Stimulated activated CD8-positive, alpha-beta memory T cell treated with anti-CD3 and anti-CD28 coated beads, Interleukin-15, amount 100 ng/mL, for 4 hours (primary cell): ENCODE measurements at regions not wholly inside any gene's neighbourhood (a gene's known extent, or its start where the extent isn't known, plus 50 kb on each side); places are given as distances from the start of the nearest gene placed in this dataset.
"Not testable (repeated sequence)": the region's sequence is repeated elsewhere in the genome, so short reads cannot be mapped to it uniquely, and the experiment has no call there.

Experiments used
- DNase-seq, 2 donors: peaks; one replicate each; pipeline ENCODE4 v3.0.0-alpha.2; 2020; ENCODE audit warnings: low read depth in 2 of 2

GRCh38 chr11:95650276-95650675 is 139.3 kb downstream of the FAM76B start:
- DNase-seq = no peak

GRCh38 chr11:95647871-95648270 is 141.7 kb downstream of the FAM76B start:
- DNase-seq = no peak

- no peak for DNase-seq
These were observed 142.2 kb downstream of the FAM76B start for GRCh38 chr11:95647355-95647754.

GRCh38 chr11:95641495-95641894 is 148.1 kb downstream of the FAM76B start:
- no peak for DNase-seq

- DNase-seq = no peak
These were observed 151.1 kb downstream of the FAM76B start for GRCh38 chr11:95638501-95638900.

GRCh38 chr11:95625164-95625900 is 164.2 kb downstream of the FAM76B start:
- no peak for DNase-seq

GRCh38 chr11:95616256-95616804 is 173.3 kb downstream of the FAM76B start:
- no peak for DNase-seq

GRCh38 chr11:95611827-95612226 is 177.8 kb downstream of the FAM76B start:
- no peak for DNase-seq

GRCh38 chr11:95610185-95610584 is 179.4 kb downstream of the FAM76B start:
- not testable (repeated sequence) for DNase-seq

- DNase-seq = no peak
These were observed 181.5 kb downstream of the FAM76B start for GRCh38 chr11:95608093-95608492.

GRCh38 chr11:95606824-95607223 is 182.8 kb downstream of the FAM76B start:
- no peak for DNase-seq

GRCh38 chr11:95605271-95605940 is 184.2 kb downstream of the FAM76B start:
- no peak for DNase-seq

GRCh38 chr11:95599959-95600586 is 189.5 kb downstream of the FAM76B start:
- peak in 1 of 2 donors; percentile 3 for DNase-seq

- DNase-seq = no peak
These were observed 193.6 kb downstream of the FAM76B start for GRCh38 chr11:95595973-95596489.

- DNase-seq = no peak
These were observed 194.0 kb downstream of the FAM76B start for GRCh38 chr11:95595541-95595940.

- no peak for DNase-seq
These were observed 196.5 kb downstream of the FAM76B start for GRCh38 chr11:95593111-95593510.

GRCh38 chr11:95592471-95592870 is 197.1 kb downstream of the FAM76B start:
- no peak for DNase-seq

GRCh38 chr11:95589893-95590612 is 199.5 kb downstream of the FAM76B start:
- DNase-seq = no peak

- DNase-seq = no peak
These were observed 200.8 kb downstream of the FAM76B start for GRCh38 chr11:95588821-95589220.

- DNase-seq = no peak
These were observed 202.9 kb downstream of the FAM76B start for GRCh38 chr11:95586661-95587060.

GRCh38 chr11:95586155-95586554 is 203.4 kb downstream of the FAM76B start:
- no peak for DNase-seq

GRCh38 chr11:95585752-95586077 is 203.9 kb downstream of the FAM76B start:
- DNase-seq = no peak
